ENCODE measurements at regions not wholly inside any gene's neighbourhood (a gene's known extent, or its start where the extent isn't known, plus 50 kb on each side); places are given as distances from the start of the nearest gene placed in this dataset.
A peak's percentile ranks its signal among the peaks of the same experiment; 100 is the strongest.

DNA sequence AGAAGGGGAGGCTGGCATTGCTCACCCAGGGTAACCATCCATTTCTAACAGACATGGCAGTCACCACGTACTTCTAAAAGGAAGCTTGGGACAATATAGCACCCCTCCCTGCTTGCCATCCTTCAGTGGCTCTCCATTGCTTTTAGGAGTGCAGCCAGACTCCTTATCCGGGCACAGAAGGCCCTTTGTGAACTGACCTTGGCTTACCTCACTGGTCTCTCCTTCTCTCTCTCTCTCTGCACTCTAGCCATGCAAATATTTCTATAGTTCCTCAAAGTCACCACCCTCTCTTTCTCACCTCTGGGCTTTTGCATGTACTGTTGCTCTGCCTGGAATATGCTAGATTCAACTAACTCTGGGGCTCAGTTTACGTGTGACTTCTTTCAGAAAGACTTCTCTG, 301.1 kb downstream of the SHQ1 start:
- DNase-seq (ENCODE audit: extremely low read depth, insufficient read length) = no peak
- Histone ChIP-seq H3K27me3 (replicated peaks; ENCODE audit: control insufficient read depth, insufficient read depth, low read length) (no peaks in the 10 kb centered on the region), H3K36me3 (ENCODE audit: control insufficient read depth, insufficient read depth, low read length) (no peaks in the 10 kb centered on the region), H3K4me3 (replicated peaks; ENCODE audit: low read depth, low read length) (no peak overlapping the region)
- no peak for TF ChIP-seq CTCF (IDR thresholded peaks at IDR 0.05; ENCODE audit: insufficient read depth, low read length, poor library complexity, severe bottlenecking)

DNA sequence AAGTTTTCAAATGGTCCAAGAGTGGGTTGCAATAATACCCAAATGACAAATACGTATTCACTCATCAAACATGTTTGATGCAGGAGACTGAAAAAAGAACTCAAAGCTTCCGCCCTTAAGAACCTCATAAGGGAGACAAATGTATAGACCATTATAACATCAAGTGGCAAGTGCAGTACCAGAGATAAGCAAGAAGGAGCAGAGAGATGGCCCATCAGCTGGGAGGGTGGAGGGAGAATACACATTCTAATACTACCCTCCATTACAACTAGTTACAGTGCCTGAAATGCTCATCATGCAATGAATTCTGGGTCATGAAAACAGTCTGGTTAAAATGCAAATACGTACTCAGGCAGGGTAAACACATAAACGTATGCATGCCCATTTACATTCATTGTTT, 304.0 kb downstream of the SHQ1 start:
- DNase-seq (ENCODE audit: extremely low read depth, insufficient read length) = no peak
- Histone ChIP-seq H3K27me3 (replicated peaks; ENCODE audit: control insufficient read depth, insufficient read depth, low read length) (no peaks in the 10 kb centered on the region), H3K36me3 (ENCODE audit: control insufficient read depth, insufficient read depth, low read length) (no peaks in the 10 kb centered on the region), H3K4me3 (replicated peaks; ENCODE audit: low read depth, low read length) (no peak overlapping the region)
- no peak for TF ChIP-seq CTCF (IDR thresholded peaks at IDR 0.05; ENCODE audit: insufficient read depth, low read length, poor library complexity, severe bottlenecking)

- H3K4me3 ChIP-seq (replicated peaks; ENCODE audit: low read depth, low read length) = no peak overlapping the region
- no peak for DNase-seq (ENCODE audit: extremely low read depth, insufficient read length)
- no peaks in the 10 kb centered on the region for H3K27me3 ChIP-seq (replicated peaks; ENCODE audit: control insufficient read depth, insufficient read depth, low read length)
- no peak for TF ChIP-seq CTCF (IDR thresholded peaks at IDR 0.05; ENCODE audit: insufficient read depth, low read length, poor library complexity, severe bottlenecking)
- H3K36me3 ChIP-seq (ENCODE audit: control insufficient read depth, insufficient read depth, low read length) = no peaks in the 10 kb centered on the region
These were observed 305.0 kb downstream of the SHQ1 start for GRCh38 chr3:72543246-72543645.

DNA sequence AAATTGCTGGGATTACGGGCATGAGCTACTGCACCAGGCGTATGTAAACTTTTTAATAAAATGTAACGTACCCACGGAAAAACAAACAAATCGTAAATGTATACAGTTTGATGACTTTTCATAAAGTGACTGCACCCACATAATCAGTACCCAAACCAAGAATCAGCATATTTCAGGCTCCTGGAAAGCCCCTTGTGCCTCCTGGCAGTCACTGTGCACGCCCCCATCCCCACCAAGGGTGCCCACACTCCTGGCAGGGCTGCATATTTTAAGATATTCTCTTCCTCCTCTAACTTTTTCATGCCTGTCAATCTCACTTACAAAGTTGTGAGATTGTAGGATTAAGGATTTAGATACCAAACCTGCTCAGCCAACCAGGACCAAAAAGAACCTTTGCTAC, 305.5 kb downstream of the SHQ1 start:
- H3K36me3 ChIP-seq (ENCODE audit: control insufficient read depth, insufficient read depth, low read length) = no peaks in the 10 kb centered on the region

GRCh38 chr3:72539856-72540255, 308.4 kb downstream of the SHQ1 start:
- H3K4me3 ChIP-seq (replicated peaks; ENCODE audit: low read depth, low read length) = no peak overlapping the region
- TF ChIP-seq CTCF (IDR thresholded peaks at IDR 0.05; ENCODE audit: insufficient read depth, low read length, poor library complexity, severe bottlenecking) = no peak
- no peak for DNase-seq (ENCODE audit: extremely low read depth, insufficient read length)
- no peaks in the 10 kb centered on the region for H3K36me3 ChIP-seq (ENCODE audit: control insufficient read depth, insufficient read depth, low read length)
- H3K27me3 ChIP-seq (replicated peaks; ENCODE audit: control insufficient read depth, insufficient read depth, low read length) = no peaks in the 10 kb centered on the region

More for the DNA sequence above, 305.5 kb downstream of the SHQ1 start:
- DNase-seq (ENCODE audit: extremely low read depth, insufficient read length) = no peak
- Histone ChIP-seq H3K27me3 (replicated peaks; ENCODE audit: control insufficient read depth, insufficient read depth, low read length) (no peaks in the 10 kb centered on the region), H3K4me3 (replicated peaks; ENCODE audit: low read depth, low read length) (no peak overlapping the region)
- TF ChIP-seq CTCF (IDR thresholded peaks at IDR 0.05; ENCODE audit: insufficient read depth, low read length, poor library complexity, severe bottlenecking) = no peak

DNA sequence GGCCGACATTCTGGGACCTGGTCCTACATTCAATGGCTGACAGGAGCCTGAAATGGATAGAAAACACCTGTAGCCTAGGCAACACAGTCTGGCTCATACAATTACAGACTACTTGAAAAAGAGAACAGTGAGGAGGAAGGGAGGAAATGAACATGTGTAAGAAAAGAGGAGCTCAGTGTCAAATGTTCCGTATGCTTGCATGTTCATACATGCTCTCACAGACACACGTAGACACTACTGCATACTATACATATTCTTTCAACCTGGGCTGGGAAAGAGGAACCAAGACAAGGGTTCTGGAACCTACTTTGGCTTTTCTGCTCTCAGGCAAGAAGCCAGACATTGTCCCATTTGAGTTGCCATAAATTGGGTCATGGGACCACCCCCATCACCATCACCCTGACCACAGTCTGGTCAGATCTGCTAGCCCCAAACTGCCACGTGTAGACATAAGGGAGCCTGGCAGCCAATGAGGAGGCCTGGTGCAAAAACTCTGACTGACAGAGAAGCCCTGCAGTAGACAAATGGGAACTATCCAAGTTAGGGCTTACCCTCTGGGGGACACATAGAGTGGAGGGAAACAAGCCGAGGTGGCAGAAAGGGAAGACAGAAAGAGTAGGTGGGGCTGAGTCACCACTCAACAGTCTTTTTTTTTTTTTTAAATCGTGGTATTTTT, 310.0 kb downstream of the SHQ1 start:
- Histone ChIP-seq H3K4me3 (replicated peaks; ENCODE audit: low read depth, low read length) (no peak overlapping the region), H3K36me3 (ENCODE audit: control insufficient read depth, insufficient read depth, low read length) (no peaks in the 10 kb centered on the region), H3K27me3 (replicated peaks; ENCODE audit: control insufficient read depth, insufficient read depth, low read length) (no peaks in the 10 kb centered on the region)
- peak; percentile 24 for DNase-seq (ENCODE audit: extremely low read depth, insufficient read length)
- no peak for TF ChIP-seq CTCF (IDR thresholded peaks at IDR 0.05; ENCODE audit: insufficient read depth, low read length, poor library complexity, severe bottlenecking)
